ENCODE measurements at regions not wholly inside any gene's neighbourhood (a gene's known extent, or its start where the extent isn't known, plus 50 kb on each side); places are given as distances from the start of the nearest gene placed in this dataset.

DNA sequence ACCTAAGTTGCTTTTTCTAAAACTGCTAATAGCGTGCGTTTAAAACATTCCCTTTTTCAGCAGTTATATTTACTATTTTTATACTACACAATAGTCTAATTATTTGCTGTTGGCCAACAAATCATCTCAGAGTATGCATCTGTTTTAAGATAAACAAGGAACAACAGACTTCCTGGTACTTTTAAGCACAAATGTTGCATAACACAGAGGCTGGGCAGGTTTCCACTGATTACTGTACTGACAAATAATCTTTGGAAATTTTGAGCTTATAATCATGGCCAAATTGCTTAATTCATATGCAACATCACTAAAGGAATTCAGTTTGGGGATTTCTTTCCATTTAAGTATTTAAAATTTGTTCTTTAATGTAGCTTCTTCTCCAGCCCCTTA, 737.4 kb upstream of the SALL3 start:
- Mint-ChIP-seq H3K4me3 (no peak overlapping the region), H3K27me3 (ENCODE audit: low read depth) (peaks cover 9% of the 10 kb centered on the region), H3K9me3 (peaks cover 5% of the 10 kb centered on the region), H3K27ac (ENCODE audit: unreplicated experiment) (no peak overlapping the region), H3K36me3 (ENCODE audit: low read depth) (peaks cover 5% of the 10 kb centered on the region), H3K4me1 (peaks cover 54% of the 10 kb centered on the region)
- no peak for DNase-seq (ENCODE audit: low read depth, low spot score)
- TF ChIP-seq, protein P1, sequence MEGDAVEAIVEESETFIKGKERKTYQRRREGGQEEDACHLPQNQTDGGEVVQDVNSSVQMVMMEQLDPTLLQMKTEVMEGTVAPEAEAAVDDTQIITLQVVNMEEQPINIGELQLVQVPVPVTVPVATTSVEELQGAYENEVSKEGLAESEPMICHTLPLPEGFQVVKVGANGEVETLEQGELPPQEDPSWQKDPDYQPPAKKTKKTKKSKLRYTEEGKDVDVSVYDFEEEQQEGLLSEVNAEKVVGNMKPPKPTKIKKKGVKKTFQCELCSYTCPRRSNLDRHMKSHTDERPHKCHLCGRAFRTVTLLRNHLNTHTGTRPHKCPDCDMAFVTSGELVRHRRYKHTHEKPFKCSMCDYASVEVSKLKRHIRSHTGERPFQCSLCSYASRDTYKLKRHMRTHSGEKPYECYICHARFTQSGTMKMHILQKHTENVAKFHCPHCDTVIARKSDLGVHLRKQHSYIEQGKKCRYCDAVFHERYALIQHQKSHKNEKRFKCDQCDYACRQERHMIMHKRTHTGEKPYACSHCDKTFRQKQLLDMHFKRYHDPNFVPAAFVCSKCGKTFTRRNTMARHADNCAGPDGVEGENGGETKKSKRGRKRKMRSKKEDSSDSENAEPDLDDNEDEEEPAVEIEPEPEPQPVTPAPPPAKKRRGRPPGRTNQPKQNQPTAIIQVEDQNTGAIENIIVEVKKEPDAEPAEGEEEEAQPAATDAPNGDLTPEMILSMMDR (conservative IDR thresholded peaks at IDR 0.05) = no peak

GRCh38 chr18:78242806-78243205, 736.8 kb upstream of the SALL3 start:
- peaks cover 9% of the 10 kb centered on the region for H3K27me3 Mint-ChIP-seq (ENCODE audit: low read depth)
- H3K36me3 Mint-ChIP-seq (ENCODE audit: low read depth) = peaks cover 5% of the 10 kb centered on the region
- TF ChIP-seq, protein P1 (conservative IDR thresholded peaks at IDR 0.05) = no peak
- no peak overlapping the region for H3K27ac Mint-ChIP-seq (ENCODE audit: unreplicated experiment)
- no peak overlapping the region for H3K4me3 Mint-ChIP-seq
- DNase-seq (ENCODE audit: low read depth, low spot score) = no peak
- peaks cover 57% of the 10 kb centered on the region for H3K4me1 Mint-ChIP-seq
- peaks cover 5% of the 10 kb centered on the region for H3K9me3 Mint-ChIP-seq

- Mint-ChIP-seq H3K27ac (ENCODE audit: unreplicated experiment) (no peak overlapping the region), H3K36me3 (ENCODE audit: low read depth) (no peaks in the 10 kb centered on the region), H3K4me3 (no peak overlapping the region), H3K27me3 (ENCODE audit: low read depth) (peaks cover 8% of the 10 kb centered on the region), H3K4me1 (peaks cover 60% of the 10 kb centered on the region), H3K9me3 (no peaks in the 10 kb centered on the region)
- DNase-seq (ENCODE audit: low read depth, low spot score) = no peak
- TF ChIP-seq, protein P1 (conservative IDR thresholded peaks at IDR 0.05) = no peak
Measured at GRCh38 chr18:78244779-78245178, 734.8 kb upstream of the SALL3 start.

DNA sequence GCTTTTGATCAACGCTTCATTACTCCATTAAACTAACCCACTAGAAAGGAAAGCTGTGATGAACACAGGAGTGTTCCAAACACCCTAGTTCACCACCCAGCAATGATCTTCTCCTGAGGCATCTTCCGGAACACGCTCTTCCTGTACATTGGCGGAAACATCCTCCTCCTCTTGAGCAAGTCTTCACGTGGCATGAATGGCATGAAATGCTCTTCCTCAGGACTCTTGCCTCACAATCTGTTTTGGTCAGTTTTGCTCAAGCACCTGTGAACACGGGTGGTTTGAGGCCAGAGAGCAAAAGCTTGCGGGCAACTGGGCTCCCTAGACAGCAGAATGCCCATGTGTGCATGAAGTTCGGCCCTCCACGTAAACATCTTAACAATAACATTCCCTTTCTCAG, 734.2 kb upstream of the SALL3 start:
- DNase-seq (ENCODE audit: low read depth, low spot score) = no peak
- Mint-ChIP-seq H3K4me1 (peaks cover 53% of the 10 kb centered on the region), H3K36me3 (ENCODE audit: low read depth) (no peaks in the 10 kb centered on the region), H3K27me3 (ENCODE audit: low read depth) (peaks cover 8% of the 10 kb centered on the region), H3K9me3 (no peaks in the 10 kb centered on the region), H3K27ac (ENCODE audit: unreplicated experiment) (peak overlapping the region; percentile 51), H3K4me3 (no peak overlapping the region)
- TF ChIP-seq, protein P1 (conservative IDR thresholded peaks at IDR 0.05) = no peak

- peaks cover 5% of the 10 kb centered on the region for H3K27me3 Mint-ChIP-seq (ENCODE audit: low read depth)
- no peak overlapping the region for H3K4me3 Mint-ChIP-seq
- H3K9me3 Mint-ChIP-seq = no peaks in the 10 kb centered on the region
- no peak for DNase-seq (ENCODE audit: low read depth, low spot score)
- H3K4me1 Mint-ChIP-seq = peaks cover 47% of the 10 kb centered on the region
- peak overlapping the region; percentile 51 for H3K27ac Mint-ChIP-seq (ENCODE audit: unreplicated experiment)
- TF ChIP-seq, protein P1 (conservative IDR thresholded peaks at IDR 0.05) = no peak
- H3K36me3 Mint-ChIP-seq (ENCODE audit: low read depth) = no peaks in the 10 kb centered on the region
Measured at GRCh38 chr18:78246050-78246449, 733.6 kb upstream of the SALL3 start.

- TF ChIP-seq, protein P1 (conservative IDR thresholded peaks at IDR 0.05) = no peak
- DNase-seq (ENCODE audit: low read depth, low spot score) = no peak
- no peaks in the 10 kb centered on the region for H3K36me3 Mint-ChIP-seq (ENCODE audit: low read depth)
- no peaks in the 10 kb centered on the region for H3K9me3 Mint-ChIP-seq
- peak overlapping the region; percentile 75 for H3K27ac Mint-ChIP-seq (ENCODE audit: unreplicated experiment)
- H3K27me3 Mint-ChIP-seq (ENCODE audit: low read depth) = peaks cover 3% of the 10 kb centered on the region
- no peak overlapping the region for H3K4me3 Mint-ChIP-seq
- H3K4me1 Mint-ChIP-seq = peaks cover 42% of the 10 kb centered on the region
Measured at GRCh38 chr18:78246588-78246987, 733.0 kb upstream of the SALL3 start.

Data from neural crest cell (in vitro differentiated cells).